ENCODE measurements at regions not wholly inside any gene's neighbourhood (a gene's known extent, or its start where the extent isn't known, plus 50 kb on each side); places are given as distances from the start of the nearest gene placed in this dataset.

GRCh38 chr2:133721118-133721517, 152.9 kb upstream of the NCKAP5 start:
- TF ChIP-seq ZFP3 (CRISPR knock-in tag; IDR thresholded peaks at IDR 0.05) (no peak), PATZ1 (CRISPR knock-in tag; IDR thresholded peaks at IDR 0.05; ENCODE audit: borderline replicate concordance) (no peak), ZC3H10 (CRISPR knock-in tag; IDR thresholded peaks at IDR 0.05) (no peak), ZFP30 (CRISPR knock-in tag; IDR thresholded peaks at IDR 0.05) (no peak), BACH2 (CRISPR knock-in tag; IDR thresholded peaks at IDR 0.05; ENCODE audit: borderline replicate concordance) (no peak), RARB (CRISPR knock-in tag; IDR thresholded peaks at IDR 0.05) (no peak), ZNF70 (CRISPR knock-in tag; IDR thresholded peaks at IDR 0.05) (no peak), ARNTL (CRISPR knock-in tag; IDR thresholded peaks at IDR 0.05; ENCODE audit: borderline replicate concordance, low read depth) (no peak), TOX (CRISPR knock-in tag; IDR thresholded peaks at IDR 0.05; ENCODE audit: borderline replicate concordance) (no peak), TCF4 (CRISPR knock-in tag; IDR thresholded peaks at IDR 0.05; ENCODE audit: borderline replicate concordance) (no peak), CSRNP3 (CRISPR knock-in tag; IDR thresholded peaks at IDR 0.05) (no peak), POU6F1 (CRISPR knock-in tag; IDR thresholded peaks at IDR 0.05; ENCODE audit: borderline replicate concordance, low read depth) (no peak), GLIS3 (CRISPR knock-in tag; IDR thresholded peaks at IDR 0.05) (no peak)

Measured in SK-N-SH treated with all-trans-retinoic acid at 6 μM for 48 hours (cell line).